ENCODE measurements at regions not wholly inside any gene's neighbourhood (a gene's known extent, or its start where the extent isn't known, plus 50 kb on each side); places are given as distances from the start of the nearest gene placed in this dataset.
A peak's percentile ranks its signal among the peaks of the same experiment; 100 is the strongest.

DNA sequence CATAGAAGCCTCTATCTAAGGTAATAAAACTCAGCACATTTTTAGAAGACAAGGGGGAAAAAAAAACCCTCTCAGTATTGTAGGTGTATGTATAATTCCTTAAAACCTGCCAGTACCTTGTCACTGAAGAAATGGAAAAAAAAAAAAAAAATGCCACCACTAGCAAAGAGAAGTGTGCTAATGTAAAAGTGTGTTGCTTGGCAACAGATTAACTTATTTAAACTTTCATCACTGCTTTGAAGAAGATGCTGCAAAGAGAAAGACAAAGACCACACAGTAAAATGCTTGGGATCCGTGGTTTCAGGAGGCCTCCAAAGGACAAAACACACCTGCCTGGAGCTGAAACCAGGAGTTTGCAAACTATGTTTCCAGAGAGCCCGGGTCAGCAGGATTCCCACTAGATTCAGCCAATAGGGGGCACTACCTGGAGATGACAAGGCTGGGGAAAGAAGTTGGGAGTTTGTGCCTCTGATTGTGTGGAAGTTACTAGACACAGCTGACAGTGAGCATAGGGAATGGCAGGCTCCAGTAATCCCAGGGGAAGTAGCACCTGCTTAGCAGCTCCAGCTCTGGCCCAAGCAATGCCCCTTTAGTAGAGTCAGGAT is 169.1 kb upstream of the TRIB2 start:
- Histone ChIP-seq H3K27ac (ENCODE audit: control insufficient read depth, insufficient read depth, low read length) (no peak overlapping the region), H3K4me3 (ENCODE audit: control insufficient read depth in 2 of 3, extremely low read depth in 1 of 3, insufficient read depth in 2 of 3, low read depth in 1 of 3, low read length in 3 of 3) (no peak overlapping the region), H3K9me3 (ENCODE audit: control insufficient read depth, low read depth, low read length) (no peaks in the 10 kb centered on the region), H4K20me1 (ENCODE audit: control insufficient read depth, extremely low read depth, insufficient read depth, low read length) (no peaks in the 10 kb centered on the region), H2AFZ (ENCODE audit: control insufficient read depth, low read length) (no peak overlapping the region), H3K36me3 (ENCODE audit: control insufficient read depth in 2 of 2, extremely low read depth in 1 of 2, insufficient read depth in 2 of 2, low read length in 2 of 2) (no peaks in the 10 kb centered on the region), H3K4me2 (ENCODE audit: control insufficient read depth, extremely low read depth, insufficient read depth, low read depth, low read length) (no peak overlapping the region), H3K9me1 (ENCODE audit: control insufficient read depth, extremely low read depth, insufficient read depth, low read length) (no peaks in the 10 kb centered on the region), H3K27me3 (ENCODE audit: control insufficient read depth, extremely low read depth, insufficient read depth, low read length) (no peaks in the 10 kb centered on the region), H3K9ac (ENCODE audit: control insufficient read depth, extremely low read depth, insufficient read depth, low read length) (no peak overlapping the region), H3K79me2 (ENCODE audit: control insufficient read depth, insufficient read depth, low read length) (no peaks in the 10 kb centered on the region), H3K4me1 (ENCODE audit: control insufficient read depth, extremely low read depth, insufficient read depth, low read length) (peaks cover 4% of the 10 kb centered on the region)
- no peak for DNase-seq (ENCODE audit: low read depth, low spot score)
- dilution Hi-C loops (cut with MboI; ENCODE audit: extremely low pct_ligation_motif_present, low sequenced_read_pairs) = no loop called here
- TF ChIP-seq EZH2 (IDR thresholded peaks at IDR 0.05; ENCODE audit: low read length) = no peak
- TF ChIP-seq, protein P1, sequence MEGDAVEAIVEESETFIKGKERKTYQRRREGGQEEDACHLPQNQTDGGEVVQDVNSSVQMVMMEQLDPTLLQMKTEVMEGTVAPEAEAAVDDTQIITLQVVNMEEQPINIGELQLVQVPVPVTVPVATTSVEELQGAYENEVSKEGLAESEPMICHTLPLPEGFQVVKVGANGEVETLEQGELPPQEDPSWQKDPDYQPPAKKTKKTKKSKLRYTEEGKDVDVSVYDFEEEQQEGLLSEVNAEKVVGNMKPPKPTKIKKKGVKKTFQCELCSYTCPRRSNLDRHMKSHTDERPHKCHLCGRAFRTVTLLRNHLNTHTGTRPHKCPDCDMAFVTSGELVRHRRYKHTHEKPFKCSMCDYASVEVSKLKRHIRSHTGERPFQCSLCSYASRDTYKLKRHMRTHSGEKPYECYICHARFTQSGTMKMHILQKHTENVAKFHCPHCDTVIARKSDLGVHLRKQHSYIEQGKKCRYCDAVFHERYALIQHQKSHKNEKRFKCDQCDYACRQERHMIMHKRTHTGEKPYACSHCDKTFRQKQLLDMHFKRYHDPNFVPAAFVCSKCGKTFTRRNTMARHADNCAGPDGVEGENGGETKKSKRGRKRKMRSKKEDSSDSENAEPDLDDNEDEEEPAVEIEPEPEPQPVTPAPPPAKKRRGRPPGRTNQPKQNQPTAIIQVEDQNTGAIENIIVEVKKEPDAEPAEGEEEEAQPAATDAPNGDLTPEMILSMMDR (optimal IDR thresholded peaks at IDR 0.05 in 1 of 3, IDR thresholded peaks at IDR 0.05 in 1 of 3, conservative IDR thresholded peaks at IDR 0.05 in 1 of 3; ENCODE audit: extremely low read depth in 1 of 3, insufficient read depth in 2 of 3, low read length in 3 of 3) = peak in 2 of 3 experiments; percentile 14 to 22
- FAIRE-seq = no peak

DNA sequence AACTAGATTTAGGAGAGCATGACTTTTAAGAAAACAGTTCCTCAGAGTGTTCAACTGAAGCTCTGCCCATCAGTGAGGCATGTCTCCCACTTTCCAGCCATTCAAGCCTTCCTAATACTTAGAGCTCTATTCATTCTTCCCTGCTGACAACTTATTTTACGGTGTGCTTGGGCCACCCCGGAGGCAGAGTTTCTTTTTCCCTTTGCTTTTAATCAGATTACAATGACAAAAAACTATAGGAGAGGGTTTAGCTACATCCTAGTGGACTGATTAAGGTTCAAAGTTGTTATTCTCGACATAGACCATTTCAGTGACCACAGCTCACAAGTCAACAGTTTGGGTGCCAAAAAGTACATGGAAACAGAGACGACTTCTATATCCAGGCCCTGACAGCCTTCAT is 167.8 kb upstream of the TRIB2 start:
- Histone ChIP-seq H3K4me1 (ENCODE audit: control insufficient read depth, extremely low read depth, insufficient read depth, low read length) (peaks cover 4% of the 10 kb centered on the region), H3K36me3 (ENCODE audit: control insufficient read depth in 2 of 2, extremely low read depth in 1 of 2, insufficient read depth in 2 of 2, low read length in 2 of 2) (no peaks in the 10 kb centered on the region), H3K27ac (ENCODE audit: control insufficient read depth, insufficient read depth, low read length) (no peak overlapping the region), H3K9me1 (ENCODE audit: control insufficient read depth, extremely low read depth, insufficient read depth, low read length) (no peaks in the 10 kb centered on the region), H4K20me1 (ENCODE audit: control insufficient read depth, extremely low read depth, insufficient read depth, low read length) (no peaks in the 10 kb centered on the region), H3K4me3 (ENCODE audit: control insufficient read depth in 2 of 3, extremely low read depth in 1 of 3, insufficient read depth in 2 of 3, low read depth in 1 of 3, low read length in 3 of 3) (no peak overlapping the region), H3K4me2 (ENCODE audit: control insufficient read depth, extremely low read depth, insufficient read depth, low read depth, low read length) (no peak overlapping the region), H3K27me3 (ENCODE audit: control insufficient read depth, extremely low read depth, insufficient read depth, low read length) (no peaks in the 10 kb centered on the region), H2AFZ (ENCODE audit: control insufficient read depth, low read length) (no peak overlapping the region), H3K9me3 (ENCODE audit: control insufficient read depth, low read depth, low read length) (no peaks in the 10 kb centered on the region), H3K79me2 (ENCODE audit: control insufficient read depth, insufficient read depth, low read length) (no peaks in the 10 kb centered on the region), H3K9ac (ENCODE audit: control insufficient read depth, extremely low read depth, insufficient read depth, low read length) (no peak overlapping the region)
- no peak for FAIRE-seq
- no peak for DNase-seq (ENCODE audit: low read depth, low spot score)
- TF ChIP-seq, protein P1 (optimal IDR thresholded peaks at IDR 0.05 in 1 of 3, IDR thresholded peaks at IDR 0.05 in 1 of 3, conservative IDR thresholded peaks at IDR 0.05 in 1 of 3; ENCODE audit: extremely low read depth in 1 of 3, insufficient read depth in 2 of 3, low read length in 3 of 3) = no peak
- no peak for TF ChIP-seq EZH2 (IDR thresholded peaks at IDR 0.05; ENCODE audit: low read length)
- dilution Hi-C loops (cut with MboI; ENCODE audit: extremely low pct_ligation_motif_present, low sequenced_read_pairs) = no loop called here
